ENCODE measurements at regions not wholly inside any gene's neighbourhood (a gene's known extent, or its start where the extent isn't known, plus 50 kb on each side); places are given as distances from the start of the nearest gene placed in this dataset.

DNA sequence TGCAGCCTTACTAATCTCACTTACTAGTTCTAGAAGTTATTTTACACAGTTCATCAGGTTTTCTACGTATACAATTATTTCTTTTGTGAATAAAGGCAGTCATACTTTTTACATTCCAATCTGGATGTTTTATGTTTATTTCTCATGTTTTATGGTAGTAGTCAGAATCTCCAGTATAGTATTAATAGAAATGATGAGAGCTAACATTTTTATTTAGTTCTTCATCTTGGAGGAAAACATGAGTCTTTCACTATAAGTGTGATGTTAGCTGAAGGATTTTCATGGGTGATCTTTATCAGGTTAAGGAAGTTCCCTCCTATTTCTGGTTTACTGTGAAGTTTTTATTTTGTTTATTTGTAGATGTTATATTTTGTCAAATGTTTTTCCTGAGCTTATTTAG, 256.1 kb upstream of the GIMD1 start:
- TF ChIP-seq, protein P1, sequence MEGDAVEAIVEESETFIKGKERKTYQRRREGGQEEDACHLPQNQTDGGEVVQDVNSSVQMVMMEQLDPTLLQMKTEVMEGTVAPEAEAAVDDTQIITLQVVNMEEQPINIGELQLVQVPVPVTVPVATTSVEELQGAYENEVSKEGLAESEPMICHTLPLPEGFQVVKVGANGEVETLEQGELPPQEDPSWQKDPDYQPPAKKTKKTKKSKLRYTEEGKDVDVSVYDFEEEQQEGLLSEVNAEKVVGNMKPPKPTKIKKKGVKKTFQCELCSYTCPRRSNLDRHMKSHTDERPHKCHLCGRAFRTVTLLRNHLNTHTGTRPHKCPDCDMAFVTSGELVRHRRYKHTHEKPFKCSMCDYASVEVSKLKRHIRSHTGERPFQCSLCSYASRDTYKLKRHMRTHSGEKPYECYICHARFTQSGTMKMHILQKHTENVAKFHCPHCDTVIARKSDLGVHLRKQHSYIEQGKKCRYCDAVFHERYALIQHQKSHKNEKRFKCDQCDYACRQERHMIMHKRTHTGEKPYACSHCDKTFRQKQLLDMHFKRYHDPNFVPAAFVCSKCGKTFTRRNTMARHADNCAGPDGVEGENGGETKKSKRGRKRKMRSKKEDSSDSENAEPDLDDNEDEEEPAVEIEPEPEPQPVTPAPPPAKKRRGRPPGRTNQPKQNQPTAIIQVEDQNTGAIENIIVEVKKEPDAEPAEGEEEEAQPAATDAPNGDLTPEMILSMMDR (IDR thresholded peaks at IDR 0.05) = no peak
- no peaks in the 10 kb centered on the region for H3K36me3 Mint-ChIP-seq (ENCODE audit: low read depth)
- no peaks in the 10 kb centered on the region for H3K27me3 Mint-ChIP-seq
- Histone ChIP-seq H3K27me3 (ENCODE audit: control insufficient read depth in 1 of 2, insufficient read depth in 2 of 2, low read length in 2 of 2) (no peaks in the 10 kb centered on the region), H3K36me3 (ENCODE audit: insufficient read depth, low read length) (no peaks in the 10 kb centered on the region), H3K9me3 (ENCODE audit: control insufficient read depth in 1 of 2, insufficient read depth in 1 of 2, low read length in 2 of 2) (peaks cover 0 to 5% of the 10 kb centered on the region in 2 experiments), H3K4me1 (ENCODE audit: insufficient read depth, low read length) (no peaks in the 10 kb centered on the region), H3K27ac (ENCODE audit: low read depth in 1 of 2, low read length in 2 of 2) (no peak overlapping the region), H3K4me3 (ENCODE audit: low read length) (no peak overlapping the region)
- POLR2A ChIA-PET = no interaction called here
- no peak for DNase-seq
- H3K9me3 Mint-ChIP-seq = no peaks in the 10 kb centered on the region
- H3K27ac Mint-ChIP-seq = no peak overlapping the region
- no peak overlapping the region for H3K4me3 Mint-ChIP-seq
- CTCF ChIA-PET = no interaction called here
- no peak for ATAC-seq (ENCODE audit: poor library complexity)
- no peaks in the 10 kb centered on the region for H3K4me1 Mint-ChIP-seq (ENCODE audit: low read depth)
- intact Hi-C loops (cut with DNase I, micrococcal nuclease) = no loop called here

DNA sequence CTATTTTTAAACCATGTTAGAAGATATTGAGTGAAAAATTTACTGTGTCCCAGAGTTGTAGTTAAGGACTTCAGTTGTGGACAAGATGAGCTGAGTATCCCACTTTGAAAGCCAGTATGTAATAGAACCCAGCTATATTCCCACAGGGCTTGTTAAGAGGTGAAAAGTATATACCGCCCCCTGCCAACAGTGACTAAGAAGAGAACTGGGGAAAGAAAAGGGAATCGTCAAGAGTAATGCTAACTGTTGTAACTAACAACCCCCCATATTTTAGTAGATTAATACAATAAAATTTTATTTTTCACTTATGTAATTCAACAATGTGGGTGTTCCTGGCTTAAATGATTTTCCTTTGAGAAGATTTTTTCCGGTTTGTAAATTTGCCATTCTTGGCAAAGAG, 250.4 kb upstream of the GIMD1 start:
- ChIA-PET CTCF (no interaction called here), POLR2A (no interaction called here)
- H3K4me1 ChIP-seq (ENCODE audit: insufficient read depth, low read length) = no peaks in the 10 kb centered on the region
- H3K36me3 Mint-ChIP-seq (ENCODE audit: low read depth) = no peaks in the 10 kb centered on the region
- H3K9me3 Mint-ChIP-seq = no peaks in the 10 kb centered on the region
- H3K36me3 ChIP-seq (ENCODE audit: insufficient read depth, low read length) = no peaks in the 10 kb centered on the region
- no peak overlapping the region for H3K4me3 Mint-ChIP-seq
- H3K4me3 ChIP-seq (ENCODE audit: low read length) = no peak overlapping the region
- H3K27ac Mint-ChIP-seq = no peak overlapping the region
- no peaks in the 10 kb centered on the region for H3K4me1 Mint-ChIP-seq (ENCODE audit: low read depth)
- DNase-seq = no peak
- intact Hi-C loops (cut with DNase I, micrococcal nuclease) = no loop called here
- H3K27me3 ChIP-seq (ENCODE audit: control insufficient read depth in 1 of 2, insufficient read depth in 2 of 2, low read length in 2 of 2) = no peaks in the 10 kb centered on the region
- no peak for ATAC-seq (ENCODE audit: poor library complexity)
- H3K9me3 ChIP-seq (ENCODE audit: control insufficient read depth in 1 of 2, insufficient read depth in 1 of 2, low read length in 2 of 2) = no peaks in the 10 kb centered on the region
- H3K27me3 Mint-ChIP-seq = no peaks in the 10 kb centered on the region
- TF ChIP-seq, protein P1 (IDR thresholded peaks at IDR 0.05) = no peak
- no peak overlapping the region for H3K27ac ChIP-seq (ENCODE audit: low read depth in 1 of 2, low read length in 2 of 2)

DNA sequence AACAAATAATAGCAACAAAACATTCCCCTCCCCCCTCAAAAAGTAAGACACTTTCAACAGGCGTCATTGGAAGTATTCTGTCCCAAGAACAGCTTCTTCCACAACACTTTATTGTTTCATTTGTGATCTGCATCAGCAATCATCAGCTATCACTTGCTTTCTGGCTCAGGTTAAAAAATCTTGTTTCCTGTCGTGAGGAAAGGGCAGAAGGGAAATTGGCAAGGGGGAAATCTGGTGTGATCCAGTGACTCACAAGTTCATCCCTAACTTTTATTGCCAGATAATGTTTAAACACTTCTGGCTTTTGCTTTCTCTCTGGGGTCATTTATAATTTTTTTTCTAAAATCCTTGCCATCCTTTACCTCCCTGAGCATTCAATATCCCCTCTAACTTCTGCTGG, 247.4 kb upstream of the GIMD1 start:
- CTCF ChIA-PET = no interaction called here
- DNase-seq (no peak), ATAC-seq (ENCODE audit: poor library complexity) (no peak)
- no peak overlapping the region for H3K27ac Mint-ChIP-seq
- Histone ChIP-seq H3K4me1 (ENCODE audit: insufficient read depth, low read length) (no peaks in the 10 kb centered on the region), H3K9me3 (ENCODE audit: control insufficient read depth in 1 of 2, insufficient read depth in 1 of 2, low read length in 2 of 2) (no peaks in the 10 kb centered on the region), H3K4me3 (ENCODE audit: low read length) (no peak overlapping the region), H3K27ac (ENCODE audit: low read depth in 1 of 2, low read length in 2 of 2) (no peak overlapping the region), H3K27me3 (ENCODE audit: control insufficient read depth in 1 of 2, insufficient read depth in 2 of 2, low read length in 2 of 2) (no peaks in the 10 kb centered on the region), H3K36me3 (ENCODE audit: insufficient read depth, low read length) (no peaks in the 10 kb centered on the region)
- TF ChIP-seq, protein P1 (IDR thresholded peaks at IDR 0.05) = no peak
- peaks cover 3% of the 10 kb centered on the region for H3K9me3 Mint-ChIP-seq
- no peak overlapping the region for H3K4me3 Mint-ChIP-seq
- peaks cover 3% of the 10 kb centered on the region for H3K27me3 Mint-ChIP-seq
- no peaks in the 10 kb centered on the region for H3K36me3 Mint-ChIP-seq (ENCODE audit: low read depth)
- POLR2A ChIA-PET = no interaction called here
- intact Hi-C loops (cut with DNase I, micrococcal nuclease) = no loop called here
- no peaks in the 10 kb centered on the region for H3K4me1 Mint-ChIP-seq (ENCODE audit: low read depth)
